K562 (cell line): ENCODE measurements at regions not wholly inside any gene's neighbourhood (a gene's known extent, or its start where the extent isn't known, plus 50 kb on each side); places are given as distances from the start of the nearest gene placed in this dataset.

ENCODE experiments used
- ATAC-seq: fragments of 200-7000 bp; cut with Tn5 transposase; 3 replicates; pipeline ENCODE4 v1.9.1; 2020; ENCODE audit warnings: moderate library complexity
- BruUV-seq: library from RNA; stranded (reverse); fragments of 400-500 nt; replicated peaks from 2 replicates; lab custom pipeline; 2021; lab: Mats Ljungman, UMichigan
- CTCF ChIA-PET: fragments of 300-600 bp; formaldehyde crosslinking; extraction: SDS; loops from one replicate; lab custom pipeline; 2021; ENCODE audit warnings: low intra/inter-chr PET ratio; lab: Yijun Ruan, JAX
- POLR2A ChIA-PET: fragments of 300-600, 350-650 bp; sonication (Branson Sonifier 250); formaldehyde crosslinking; extraction: SDS; loops from one replicate; lab custom pipeline; 2021; ENCODE audit warnings: antibody characterized with exemption, inconsistent platforms; lab: Yijun Ruan, JAX
- DNase-seq, 4 experiments: peaks; one replicate each; pipeline versions ENCODE4 v3.0.0 to v3.0.0-alpha.2; 2011 to 2018; ENCODE audit warnings: low spot score in 3 of 4, mixed read lengths in 3 of 4; ENCODE audit errors: extremely low read depth in 1 of 4
- FAIRE-seq: peaks from 2 replicates; lab custom pipeline; 2011; peaks lifted over from hg19 to GRCh38; lab: Jason Lieb, UNC
- H2AFZ ChIP-seq: 2 replicates; pipeline ENCODE4 v1.6.0; 2011; ENCODE audit warnings: low read depth, low read length, control low read depth, inconsistent platforms
- H3K27ac ChIP-seq: fragments of 200-600 bp; 3 replicates; pipeline ENCODE4 v1.8.0; 2011; ENCODE audit warnings: low read depth, mild to moderate bottlenecking, control low read depth, inconsistent platforms, low read length, moderate library complexity, mixed read lengths; ENCODE audit errors: extremely low read depth
- H3K27me3 ChIP-seq, 2 experiments: fragments of 300-600 bp in 1 of 2; 2 replicates in 1 of 2; 3 replicates in 1 of 2; pipeline versions ENCODE4 v1.6.0 to v1.8.0; 2011; ENCODE audit warnings: inconsistent platforms in 2 of 2, low read length in 2 of 2, mild to moderate bottlenecking in 1 of 2, mixed read lengths in 1 of 2, moderate library complexity in 1 of 2; ENCODE audit not compliant: control insufficient read depth in 2 of 2, insufficient read depth in 2 of 2
- H3K36me3 ChIP-seq: fragments of 300-600 bp; 3 replicates; pipeline ENCODE4 v1.8.0; 2011; ENCODE audit warnings: mild to moderate bottlenecking, low read length, inconsistent platforms; ENCODE audit not compliant: control insufficient read depth, insufficient read depth
- H3K4me1 ChIP-seq, 2 experiments: fragments of 200-600 bp in 1 of 2; replicated peaks in 1 of 2; 2 replicates in 1 of 2; 3 replicates in 1 of 2; pipeline versions ENCODE4 v1.5.1 to v1.8.0; 2011; ENCODE audit warnings: inconsistent platforms in 2 of 2, low read length in 2 of 2, mild to moderate bottlenecking in 1 of 2, mixed read lengths in 1 of 2, moderate library complexity in 1 of 2; ENCODE audit not compliant: control insufficient read depth in 2 of 2, insufficient read depth in 2 of 2
- H3K4me2 ChIP-seq: 2 replicates; pipeline ENCODE4 v1.6.1; 2011; ENCODE audit warnings: low read length, control low read depth, inconsistent platforms, mixed read lengths; ENCODE audit not compliant: insufficient read depth
- H3K4me3 ChIP-seq: fragments of 200-600 bp; sonication (generic), shearing (Covaris generic); 2 replicates; pipeline ENCODE4 v1.5.1; 2016; ENCODE audit warnings: control low read depth, inconsistent platforms
- H3K79me2 ChIP-seq: fragments of 200-600 bp; 3 replicates; pipeline ENCODE4 v1.8.0; 2011; ENCODE audit warnings: low read length, inconsistent platforms; ENCODE audit not compliant: control insufficient read depth, insufficient read depth
- H3K9ac ChIP-seq, 2 experiments: 2 replicates each; pipeline versions ENCODE4 v1.6.0 to v1.6.1; 2011; ENCODE audit warnings: low read depth in 2 of 2, low read length in 2 of 2, control low read depth in 1 of 2, inconsistent platforms in 1 of 2, mild to moderate bottlenecking in 1 of 2, mixed read lengths in 1 of 2; ENCODE audit not compliant: insufficient read depth in 1 of 2
- H3K9me1 ChIP-seq: one replicate; pipeline ENCODE4 v1.6.0; 2011; ENCODE audit warnings: inconsistent platforms, mild to moderate bottlenecking, low read length, moderate library complexity; ENCODE audit not compliant: control insufficient read depth, insufficient read depth
- H3K9me3 ChIP-seq: replicated peaks from 2 replicates; pipeline ENCODE4 v1.5.1; 2011; ENCODE audit warnings: low read depth, low read length, inconsistent platforms; ENCODE audit not compliant: control insufficient read depth, insufficient read depth
- H4K20me1 ChIP-seq: replicated peaks from 2 replicates; pipeline ENCODE4 v1.6.1; 2011; ENCODE audit warnings: low read length, inconsistent platforms, mixed read lengths; ENCODE audit not compliant: control insufficient read depth, insufficient read depth
- PHB ChIP-seq: fragments of 250-450 bp; sonication (Bioruptor Pico); IDR thresholded peaks from 2 replicates; pipeline ENCODE4 v1.5.0; 2021
- RFX7 ChIP-seq: fragments of 250-450 bp; sonication (Bioruptor Pico); IDR thresholded peaks from 2 replicates; pipeline ENCODE4 v1.5.1; 2021; ENCODE audit warnings: mild to moderate bottlenecking
- ZNF282 ChIP-seq: sonication (generic); formaldehyde crosslinking; IDR thresholded peaks from 2 replicates; pipeline ENCODE4 v1.8.1; 2023; ENCODE audit warnings: missing genetic modification reagents
- ZNF318 ChIP-seq, 2 experiments: fragments of 450-650 bp; IDR thresholded peaks; 2 replicates each; pipeline ENCODE4 v1.6.1; 2016; ENCODE audit warnings: mild to moderate bottlenecking in 2 of 2, borderline replicate concordance in 1 of 2, low read depth in 1 of 2, moderate library complexity in 1 of 2
- whole genome bisulfite sequencing: fragments of 100-300 bp; shearing (Covaris generic); methylation state at CpG from one replicate; pipeline ENCODE4 v1.1.6; 2016; ENCODE audit warnings: low coverage, mixed read lengths; ENCODE audit not compliant: insufficient coverage; ENCODE audit errors: missing lambda C conversion rate; 5-methylcytosine and 5-hydroxymethylcytosine counted together
- in situ Hi-C: fragments of 300-500 bp; cut with MboI; formaldehyde crosslinking; loops from 4 replicates; pipeline ENCODE4 v1.15.0; 2018; ENCODE audit warnings: inconsistent platforms, mixed read lengths
- intact Hi-C: fragments of 100-400 bp; cut with micrococcal nuclease; formaldehyde crosslinking; loops from 2 replicates; pipeline ENCODE4 v1.14.2; 2022

- intact Hi-C loops = no loop called here
- Histone ChIP-seq H3K9ac (no peak overlapping the region), H3K36me3 (no peaks in the 10 kb centered on the region), H2AFZ (no peak overlapping the region), H3K4me2 (no peak overlapping the region), H3K27me3 (no peaks in the 10 kb centered on the region), H3K4me1 (no peaks in the 10 kb centered on the region), H3K27ac (no peak overlapping the region), H3K9me3 (no peaks in the 10 kb centered on the region), H3K9me1 (no peaks in the 10 kb centered on the region), H3K4me3 (no peak overlapping the region), H4K20me1 (no peaks in the 10 kb centered on the region), H3K79me2 (no peaks in the 10 kb centered on the region)
- WGBS = 0% methylated on average over 7 of the region's 7 CpGs
- ATAC-seq (no peak), FAIRE-seq (no peak), DNase-seq (no peak)
- CTCF ChIA-PET = no interaction called here
- BruUV-seq = no TSS peak
- POLR2A ChIA-PET = no interaction called here
- no peak for TF ChIP-seq RFX7
- no peak for TF ChIP-seq ZNF282 (CRISPR knock-in tag)
- no peak for TF ChIP-seq ZNF318 (IDR thresholded peaks at IDR 0.05; ENCODE audit: borderline replicate concordance in 1 of 2, low read depth in 1 of 2)
- no peak for TF ChIP-seq PHB (CRISPR knock-in tag)
- in situ Hi-C loops = no loop called here
Observed at GRCh38 chr2:60105906-60106305, 447.5 kb downstream of the BCL11A start.
